HG02798 (cell line): ENCODE measurements at regions not wholly inside any gene's neighbourhood (a gene's known extent, or its start where the extent isn't known, plus 50 kb on each side); places are given as distances from the start of the nearest gene placed in this dataset.
"Not testable (repeated sequence)": the region's sequence is repeated elsewhere in the genome, so short reads cannot be mapped to it uniquely, and the experiment has no call there.

Experiments
- ATAC-seq: cut with Tn5 transposase; IDR thresholded peaks from one replicate; pipeline ENCODE4 v1.9.1; 2021; ENCODE audit warnings: mild to moderate bottlenecking; ENCODE audit not compliant: unreplicated experiment, poor library complexity

DNA sequence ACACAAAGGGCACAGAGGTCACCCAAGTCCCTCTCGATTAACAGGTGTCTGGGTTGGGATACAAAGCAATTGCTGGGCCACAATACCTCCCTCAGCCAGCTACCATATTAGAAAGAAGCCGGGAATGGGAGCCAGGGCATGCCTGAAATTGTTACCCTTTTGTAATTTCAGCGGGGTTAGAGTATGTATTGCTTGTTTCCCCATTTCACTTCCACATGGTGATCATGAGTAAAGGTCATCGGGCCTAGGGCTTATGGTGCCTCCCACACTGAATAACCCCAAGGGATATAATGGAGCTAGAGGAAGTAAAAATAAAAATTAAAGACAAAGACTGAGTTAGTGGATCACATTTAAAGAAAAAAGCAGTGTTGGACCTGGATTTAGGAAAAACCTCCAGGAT lies 437.2 kb upstream of the KLHL29 start:
- no peak for ATAC-seq

DNA sequence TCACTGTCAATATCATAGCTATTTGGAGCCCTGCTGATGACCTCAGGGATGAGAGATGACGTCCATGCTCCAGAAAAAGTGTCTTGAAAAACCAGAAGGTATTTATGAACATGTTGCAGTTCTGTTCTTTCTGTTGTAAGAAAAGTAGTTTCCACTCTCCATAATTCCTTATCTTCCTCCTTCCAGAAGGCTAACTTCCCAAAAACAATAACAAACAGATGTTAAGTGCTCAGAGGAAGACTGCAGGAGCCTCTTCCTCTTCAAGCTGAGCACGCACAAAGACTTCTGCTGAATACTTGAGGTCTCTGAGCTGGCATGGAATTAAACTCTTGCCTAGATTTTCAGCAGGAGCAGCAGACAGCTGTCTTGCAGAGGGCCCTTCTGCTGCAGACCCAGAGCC lies 434.5 kb upstream of the KLHL29 start:
- ATAC-seq: no peak

DNA sequence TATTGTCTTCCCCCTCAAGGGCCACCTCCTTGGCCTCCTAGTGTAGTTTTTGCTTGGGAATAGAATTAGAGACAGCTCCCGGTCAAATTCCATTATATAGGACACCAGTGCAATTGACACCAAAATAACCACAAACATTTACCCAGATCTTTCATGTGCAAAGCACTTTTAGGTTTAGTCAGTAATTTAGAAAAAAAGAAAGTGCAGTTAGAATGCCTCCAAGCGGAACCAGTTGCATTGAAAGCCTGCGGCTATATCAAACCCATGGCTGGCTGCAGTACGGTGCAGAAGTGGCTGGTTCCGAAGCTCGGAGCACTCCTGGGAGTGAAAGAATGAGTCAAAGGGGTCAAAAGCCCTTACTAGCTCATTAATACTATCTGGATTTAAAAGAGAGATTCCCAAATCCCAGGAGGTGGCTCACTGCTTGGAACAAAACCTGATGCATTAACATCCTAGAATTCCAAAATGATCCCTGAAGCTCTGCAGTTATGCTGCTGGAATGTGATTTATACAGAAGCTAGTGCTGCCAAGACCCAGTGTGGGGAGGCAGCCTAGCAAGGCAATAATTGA lies 432.2 kb upstream of the KLHL29 start:
- no peak for ATAC-seq

DNA sequence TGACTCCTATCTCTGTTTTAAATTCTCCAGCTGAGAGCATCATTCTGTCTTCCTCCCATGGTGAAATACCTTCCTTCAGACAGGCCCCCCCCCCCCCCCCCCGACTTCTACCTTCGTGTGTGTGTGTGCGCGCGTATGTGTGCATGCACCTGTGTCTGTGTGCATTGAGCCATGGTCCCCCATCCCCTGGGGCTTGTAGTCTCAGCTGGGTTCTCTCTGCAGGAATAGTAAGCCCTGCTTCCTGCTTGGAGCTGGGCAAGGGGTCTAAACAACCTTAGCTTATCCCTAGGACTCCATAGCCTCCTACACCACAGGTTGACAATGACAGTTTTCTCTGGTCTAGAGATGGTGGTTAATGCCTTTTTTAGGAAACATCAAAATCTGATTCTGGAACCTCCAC lies 427.5 kb upstream of the KLHL29 start:
- no peak for ATAC-seq

DNA sequence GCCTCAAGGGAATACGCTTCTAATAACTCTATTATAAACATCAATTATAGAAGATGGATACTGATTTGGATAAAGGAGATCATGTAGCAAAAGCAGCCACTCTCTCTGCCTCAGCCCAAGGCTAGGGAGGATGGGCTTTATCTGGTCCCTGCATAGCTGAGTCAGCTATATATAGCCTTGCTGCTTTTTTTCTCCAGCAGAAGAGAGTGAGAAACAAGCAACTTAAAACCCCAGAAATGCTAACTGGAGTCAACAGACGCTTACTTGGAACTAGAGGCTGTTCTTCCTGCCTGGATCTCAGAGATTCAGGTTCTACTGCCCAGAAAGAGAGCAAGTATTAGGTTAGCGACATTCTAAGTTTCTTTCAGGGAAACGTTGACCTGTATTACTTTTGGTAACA lies 426.7 kb upstream of the KLHL29 start:
- ATAC-seq: no peak

DNA sequence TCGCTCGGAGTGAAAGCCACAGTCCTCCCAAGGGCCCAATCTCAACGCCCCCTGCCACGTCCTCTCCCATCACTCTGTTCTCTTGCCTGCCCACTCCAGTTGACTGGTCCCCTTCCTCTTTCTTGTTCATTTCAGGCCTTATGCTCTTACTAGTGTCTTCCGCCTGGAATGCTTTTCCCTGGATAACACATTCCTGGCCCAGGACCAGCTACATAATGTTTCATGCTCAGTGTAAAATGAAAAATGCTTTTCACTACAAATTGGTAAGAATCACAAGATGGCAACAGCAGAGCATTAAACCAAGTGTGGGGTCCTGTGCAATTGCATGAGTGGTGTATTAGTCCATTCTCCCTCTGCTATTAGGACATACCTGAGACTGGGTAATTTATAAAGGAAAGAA lies 417.2 kb upstream of the KLHL29 start:
- ATAC-seq: no peak

DNA sequence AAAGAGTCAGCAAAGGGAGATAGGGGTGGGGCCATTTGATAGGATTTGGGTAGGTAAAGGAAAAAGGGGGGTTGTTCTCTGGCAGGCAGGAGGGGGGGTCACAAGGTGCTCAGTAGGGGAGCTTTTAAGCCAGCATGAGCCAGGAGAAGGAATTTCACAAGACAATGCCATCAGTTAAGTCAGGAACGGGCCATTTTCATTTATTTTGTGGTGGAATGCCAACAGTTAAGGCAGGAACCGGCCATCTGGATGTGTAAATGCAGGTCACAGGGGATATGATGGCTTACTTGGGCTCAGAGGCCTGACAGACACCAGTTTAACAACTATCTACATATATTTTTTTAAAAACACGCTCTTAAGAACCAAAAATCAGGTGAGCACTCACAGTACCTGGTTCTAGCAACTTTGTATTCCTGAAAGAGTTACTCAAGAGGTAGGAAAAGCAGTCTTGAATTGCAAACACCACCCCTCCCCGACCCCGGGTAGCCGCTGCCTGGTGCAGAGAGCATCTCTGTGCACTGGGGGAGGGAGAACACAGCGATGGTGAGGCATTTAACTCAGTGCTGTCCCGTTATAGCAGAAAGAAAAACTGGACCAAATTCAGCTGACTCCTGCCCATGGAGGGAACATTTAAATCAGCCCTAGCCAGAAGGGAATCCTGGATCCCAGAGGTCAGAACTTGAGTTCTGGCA lies 414.5 kb upstream of the KLHL29 start:
- no peak for ATAC-seq

DNA sequence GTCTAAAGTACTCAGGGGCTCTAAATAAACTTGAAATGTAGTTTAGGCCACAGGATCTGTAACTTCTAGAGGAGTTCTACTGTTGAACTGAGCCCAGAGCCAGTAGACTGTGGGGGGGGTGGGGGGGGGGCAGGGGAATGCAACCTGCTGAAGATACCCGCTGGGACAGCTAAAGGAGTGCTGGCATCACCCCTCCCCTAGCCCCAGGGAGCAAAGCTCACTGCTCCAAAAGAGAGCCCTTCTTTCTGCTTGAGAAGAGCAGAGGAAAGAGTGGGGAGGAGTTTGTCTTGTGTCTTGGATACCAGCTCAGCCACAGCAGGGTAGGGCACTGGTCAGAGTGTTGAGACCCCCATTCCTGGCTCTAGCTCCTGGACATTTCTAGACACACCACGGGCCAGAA lies 414.0 kb upstream of the KLHL29 start:
- ATAC-seq: no peak

DNA sequence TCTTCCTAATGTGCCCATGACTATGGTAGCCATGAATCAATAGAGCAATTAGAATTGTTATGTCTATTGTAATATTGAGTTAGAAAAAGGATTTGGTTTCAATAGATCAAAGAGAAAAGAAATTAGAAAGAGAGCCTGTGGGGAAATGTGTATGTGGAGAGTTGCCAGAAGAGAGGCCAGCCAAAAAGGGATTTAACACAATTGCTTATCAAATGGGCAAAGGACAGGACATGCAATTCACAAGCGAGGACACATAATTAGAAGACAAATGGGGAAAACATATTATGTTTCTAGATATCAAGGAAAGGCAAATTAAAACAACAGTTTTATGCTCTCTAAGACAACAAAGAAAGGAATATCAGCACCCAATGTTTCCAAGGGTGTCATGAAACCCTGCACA lies 403.2 kb upstream of the KLHL29 start:
- no peak for ATAC-seq

DNA sequence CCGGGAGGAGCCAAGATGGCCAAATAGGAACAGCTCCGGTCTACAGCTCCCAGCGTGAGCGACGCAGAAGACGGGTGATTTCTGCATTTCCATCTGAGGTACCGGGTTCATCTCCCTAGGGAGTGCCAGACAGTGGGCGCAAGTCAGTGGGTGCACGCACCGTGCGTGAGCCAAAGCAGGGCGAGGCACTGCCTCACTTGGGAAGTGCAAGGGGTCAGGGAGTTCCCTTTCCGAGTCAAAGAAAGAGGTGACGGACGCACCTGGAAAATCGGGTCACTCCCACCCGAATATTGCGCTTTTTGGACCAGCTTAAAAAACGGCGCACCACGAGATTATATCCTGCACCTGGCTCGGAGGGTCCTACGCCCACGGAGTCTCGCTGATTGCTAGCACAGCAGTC lies 400.8 kb upstream of the KLHL29 start:
- ATAC-seq: not testable (repeated sequence)

DNA sequence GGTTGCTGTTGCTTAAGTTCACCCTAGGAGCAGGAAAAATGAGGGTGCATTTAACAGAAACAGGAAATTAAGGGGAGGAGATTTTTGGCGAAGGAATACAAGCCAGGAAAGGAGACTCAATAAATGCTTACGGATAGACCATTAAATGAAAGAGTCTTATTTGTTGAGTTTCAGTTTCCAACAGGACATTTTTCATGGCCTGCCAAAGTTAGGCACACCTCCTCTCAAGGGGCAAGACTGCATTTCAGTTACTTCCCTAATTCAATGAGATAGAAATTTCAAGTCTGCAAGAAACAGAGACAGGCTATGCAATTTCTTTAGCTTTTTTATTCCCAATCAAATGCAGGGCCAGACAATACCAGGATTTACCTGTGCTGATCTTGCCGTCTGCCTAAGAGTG lies 394.7 kb upstream of the KLHL29 start:
- ATAC-seq: no peak

DNA sequence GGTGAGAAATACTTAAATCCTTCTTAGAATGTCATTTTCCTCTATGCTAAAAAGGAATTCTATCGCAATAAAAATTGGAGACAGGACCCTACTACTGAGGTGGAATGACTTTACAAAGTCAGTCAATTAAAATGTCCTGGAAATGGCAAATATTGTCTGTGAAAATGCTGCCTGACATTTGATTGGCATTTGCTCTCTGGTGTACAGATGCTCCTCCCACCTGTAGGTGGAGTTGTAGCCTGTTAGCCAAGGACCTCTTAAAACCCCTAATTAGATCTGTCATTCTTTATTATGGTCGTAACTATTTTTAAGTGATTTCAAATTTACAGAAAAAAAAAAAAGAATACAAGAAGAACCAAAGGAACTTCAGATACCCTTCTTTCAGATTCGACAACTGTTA lies 393.1 kb upstream of the KLHL29 start:
- no peak for ATAC-seq

DNA sequence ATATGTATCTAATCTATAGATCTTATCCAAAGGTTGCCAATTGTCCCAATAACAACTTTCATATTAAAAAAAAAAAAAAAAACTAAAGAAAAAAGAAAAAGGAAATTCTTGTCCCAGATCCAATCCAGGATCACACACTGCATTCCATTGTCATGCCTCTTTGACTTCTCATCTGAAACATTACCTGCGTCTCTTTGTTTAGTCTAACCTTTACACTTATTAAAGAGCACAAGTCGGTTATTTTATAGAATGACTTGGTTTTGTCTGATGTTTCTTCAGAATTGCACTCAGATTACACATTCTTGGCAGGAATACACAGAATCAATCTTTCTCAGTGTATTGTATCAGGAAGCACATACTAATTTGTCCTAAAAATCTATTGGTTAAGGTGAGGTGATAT lies 392.5 kb upstream of the KLHL29 start:
- no peak for ATAC-seq

DNA sequence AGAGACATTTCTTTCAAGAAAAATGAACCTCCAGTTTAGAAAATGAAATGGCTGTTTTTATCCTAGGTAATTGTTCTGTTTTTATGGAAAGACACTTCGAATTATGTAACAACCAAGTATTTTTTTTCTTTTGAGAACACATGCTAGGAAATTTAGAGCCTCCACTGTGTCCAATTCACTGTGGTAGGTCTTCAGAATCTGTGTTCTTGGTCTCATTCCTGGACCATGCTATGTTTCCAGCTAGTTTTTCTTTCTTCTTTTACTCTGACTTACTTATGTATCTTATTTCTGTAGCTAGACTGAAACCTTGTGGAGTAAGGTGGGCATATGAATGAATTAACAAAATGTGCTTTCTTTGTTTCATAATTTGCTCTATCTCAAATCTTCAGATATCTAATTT lies 391.7 kb upstream of the KLHL29 start:
- no peak for ATAC-seq

DNA sequence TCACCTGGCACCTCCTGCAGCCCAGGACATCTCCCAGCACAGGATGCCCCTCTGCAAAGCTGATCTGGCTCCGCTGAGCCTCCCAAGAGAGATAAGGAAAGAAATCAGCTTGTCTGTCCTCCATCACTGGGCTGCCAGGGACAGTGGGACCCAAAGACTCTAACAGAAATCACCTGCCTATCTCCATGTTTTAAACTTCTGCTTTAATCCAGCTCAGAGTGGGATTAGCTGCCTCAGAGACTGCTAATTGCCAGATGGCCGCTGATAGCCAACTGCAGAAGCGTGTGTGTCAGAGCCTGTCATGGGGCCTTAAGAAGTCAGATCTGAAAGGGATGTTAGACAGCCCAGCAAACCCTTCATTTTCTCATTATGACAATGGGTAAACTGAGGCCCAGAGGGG lies 389.4 kb upstream of the KLHL29 start:
- no peak for ATAC-seq

DNA sequence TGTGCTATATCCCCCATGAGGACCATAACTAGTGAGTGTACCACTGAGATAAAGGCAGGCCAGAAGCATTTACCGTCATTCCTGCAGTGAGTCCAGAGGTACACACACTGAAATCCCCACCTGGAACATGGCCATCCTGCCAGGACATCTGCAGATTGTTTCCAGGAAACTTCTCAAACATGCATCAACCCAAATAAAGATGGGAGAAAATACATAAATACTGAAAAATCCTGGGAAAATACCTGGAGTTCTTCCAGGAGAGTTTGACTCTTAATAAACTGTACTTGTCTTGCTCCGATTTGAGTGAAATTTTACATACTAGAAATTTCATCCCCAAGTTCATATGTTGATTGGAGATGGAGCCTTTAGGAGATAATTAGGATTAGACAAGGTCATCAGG lies 388.1 kb upstream of the KLHL29 start:
- no peak for ATAC-seq

DNA sequence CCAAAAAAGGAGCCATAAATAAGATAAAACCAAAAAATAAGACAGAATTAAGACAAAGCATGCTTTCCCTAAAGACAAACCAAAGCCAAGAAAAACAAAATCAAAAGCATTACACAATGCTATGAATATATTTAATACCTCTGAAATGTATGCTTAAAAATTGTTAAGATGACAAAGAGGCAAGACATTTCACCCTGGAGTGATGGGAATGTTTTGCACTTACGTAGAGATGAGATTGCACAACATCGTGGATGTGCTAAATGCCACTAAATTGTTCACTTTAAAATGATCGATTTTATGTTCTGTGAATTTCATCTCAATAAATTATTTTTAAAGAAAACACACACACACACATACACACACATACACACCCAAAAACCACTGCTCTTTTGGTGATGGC lies 386.6 kb upstream of the KLHL29 start:
- ATAC-seq: no peak

DNA sequence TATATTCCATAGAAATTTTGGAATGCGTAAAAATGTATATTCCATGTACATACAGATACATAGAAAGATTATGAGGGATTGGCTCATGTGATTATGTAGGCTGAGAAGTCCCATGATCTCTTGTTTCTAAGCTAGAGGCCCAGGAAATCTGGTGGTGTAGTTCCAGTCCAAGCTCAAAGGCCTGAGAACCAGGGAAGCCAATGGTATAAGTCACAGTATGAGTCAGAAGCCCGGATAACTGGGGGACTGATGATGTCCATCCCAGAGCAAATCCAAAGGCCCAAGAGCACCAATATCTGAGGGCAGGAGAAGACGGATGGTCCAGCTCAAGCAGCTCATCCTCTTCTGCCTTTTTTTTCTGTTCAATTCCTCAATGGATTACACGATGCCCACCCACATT lies 385.0 kb upstream of the KLHL29 start:
- ATAC-seq: no peak

DNA sequence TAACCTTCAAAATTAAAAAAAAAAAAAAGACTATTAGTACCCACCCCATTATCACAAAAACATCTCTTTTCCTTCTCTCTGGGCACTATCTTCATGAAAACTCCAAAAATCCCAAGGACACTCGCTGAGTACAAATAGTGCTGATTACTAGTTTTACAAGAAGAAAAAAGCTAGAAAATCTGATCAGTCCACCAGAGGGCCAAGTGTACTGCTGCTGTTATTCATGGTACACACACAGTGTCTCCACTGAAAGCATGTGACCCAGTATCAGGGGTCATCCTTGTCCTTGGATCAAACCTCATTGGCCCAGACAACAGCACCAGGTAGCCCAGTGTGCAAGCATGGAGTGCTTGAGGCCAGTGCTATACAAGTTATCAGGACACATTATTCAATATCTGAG lies 382.7 kb upstream of the KLHL29 start:
- ATAC-seq: no peak

DNA sequence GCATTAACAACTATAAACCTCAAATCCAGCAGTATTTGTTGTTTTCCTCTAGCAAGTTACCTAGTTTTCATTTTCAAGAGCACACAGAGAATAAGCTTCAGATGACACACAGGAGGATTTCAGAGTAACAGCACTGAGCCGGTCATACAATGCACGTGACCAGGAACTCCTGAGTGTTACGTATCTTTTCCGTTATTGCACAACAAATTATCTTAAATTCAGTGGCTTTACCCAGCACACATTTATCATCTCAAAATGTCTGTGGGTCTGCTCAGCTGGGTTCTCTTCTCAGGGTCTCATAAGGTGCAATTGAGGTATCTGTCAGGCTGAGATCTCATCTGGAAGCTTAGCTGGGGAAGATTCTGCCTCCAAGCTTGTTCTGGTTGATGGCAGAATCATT lies 379.5 kb upstream of the KLHL29 start:
- ATAC-seq: no peak

DNA sequence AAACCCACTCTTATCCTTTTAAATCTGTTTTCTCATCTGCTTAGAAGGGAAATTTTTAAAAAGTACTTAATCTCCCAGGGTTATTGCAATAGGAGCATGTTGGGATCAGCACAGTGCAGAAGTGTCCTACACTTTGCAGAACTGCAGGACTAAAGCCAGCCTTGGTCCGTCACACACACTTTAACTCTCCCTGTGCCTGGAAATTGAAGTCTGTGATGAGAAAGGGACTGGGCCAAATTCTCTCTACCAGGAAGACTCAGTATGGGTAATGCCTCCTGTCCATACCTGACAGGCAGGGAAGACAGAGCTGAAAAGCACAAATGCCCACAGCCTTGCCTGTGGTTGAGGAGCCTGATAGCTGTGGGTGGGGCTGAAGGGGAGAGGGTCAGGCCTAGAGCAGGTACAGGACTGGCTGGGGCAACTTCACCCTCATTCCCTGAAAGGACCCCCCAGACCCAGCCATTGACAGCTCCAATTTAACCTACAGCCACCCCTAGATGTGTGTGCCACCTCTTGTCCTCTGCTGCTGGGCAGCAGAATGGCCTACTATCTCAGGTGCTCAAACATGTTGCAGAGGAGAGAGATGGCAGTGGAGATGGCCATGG lies 377.2 kb upstream of the KLHL29 start:
- no peak for ATAC-seq

DNA sequence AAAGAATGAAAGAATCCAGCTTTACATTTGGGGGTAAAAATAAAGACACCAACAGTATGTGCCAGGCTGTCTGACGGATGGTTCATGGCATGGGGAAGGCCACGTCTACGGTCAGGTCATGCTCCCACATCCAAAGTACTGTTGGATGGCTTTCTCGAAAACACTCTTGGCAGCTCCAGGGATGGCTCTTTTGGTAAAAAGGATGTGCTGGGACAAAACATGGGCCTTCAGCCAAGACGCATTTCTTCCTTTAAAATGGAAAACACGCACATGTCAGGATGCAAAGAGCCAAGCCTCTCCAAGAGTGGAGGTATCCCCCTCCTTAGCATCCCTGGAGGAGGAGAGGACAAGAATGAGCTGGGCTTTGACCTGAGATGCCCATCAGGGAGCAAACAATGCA lies 376.5 kb upstream of the KLHL29 start:
- no peak for ATAC-seq
